ENCODE measurements at regions not wholly inside any gene's neighbourhood (a gene's known extent, or its start where the extent isn't known, plus 50 kb on each side); places are given as distances from the start of the nearest gene placed in this dataset.

- no peak overlapping the region for H3K4me3 ChIP-seq (ENCODE audit: low read depth, low read length)
- no peak for TF ChIP-seq CTCF (IDR thresholded peaks at IDR 0.05; ENCODE audit: insufficient read depth, low read length)
- no peak for DNase-seq (ENCODE audit: low read depth)
Observed at GRCh38 chr1:48092401-48092800, 95.2 kb upstream of the TRABD2B start.

GRCh38 chr1:48089356-48089891 is 92.2 kb upstream of the TRABD2B start:
- H3K4me3 ChIP-seq (ENCODE audit: low read depth, low read length): no peak overlapping the region
- TF ChIP-seq CTCF (IDR thresholded peaks at IDR 0.05; ENCODE audit: insufficient read depth, low read length): no peak
- DNase-seq (ENCODE audit: low read depth): no peak

- H3K4me3 ChIP-seq (ENCODE audit: low read depth, low read length): no peak overlapping the region
- DNase-seq (ENCODE audit: low read depth): no peak
- TF ChIP-seq CTCF (IDR thresholded peaks at IDR 0.05; ENCODE audit: insufficient read depth, low read length): no peak
Observed at GRCh38 chr1:48084826-48085225, 87.6 kb upstream of the TRABD2B start.

- TF ChIP-seq CTCF (IDR thresholded peaks at IDR 0.05; ENCODE audit: insufficient read depth, low read length): no peak
- no peak for DNase-seq (ENCODE audit: low read depth)
- H3K4me3 ChIP-seq (ENCODE audit: low read depth, low read length): no peak overlapping the region
Observed at GRCh38 chr1:48082271-48082962, 85.2 kb upstream of the TRABD2B start.

GRCh38 chr1:48080331-48081255 is 83.4 kb upstream of the TRABD2B start:
- DNase-seq (ENCODE audit: low read depth): peak; percentile 12
- no peak for TF ChIP-seq CTCF (IDR thresholded peaks at IDR 0.05; ENCODE audit: insufficient read depth, low read length)
- no peak overlapping the region for H3K4me3 ChIP-seq (ENCODE audit: low read depth, low read length)

- no peak for TF ChIP-seq CTCF (IDR thresholded peaks at IDR 0.05; ENCODE audit: insufficient read depth, low read length)
- H3K4me3 ChIP-seq (ENCODE audit: low read depth, low read length): no peak overlapping the region
- DNase-seq (ENCODE audit: low read depth): no peak
Observed at GRCh38 chr1:48079096-48079495, 81.9 kb upstream of the TRABD2B start.
